ENCODE measurements at regions not wholly inside any gene's neighbourhood (a gene's known extent, or its start where the extent isn't known, plus 50 kb on each side); places are given as distances from the start of the nearest gene placed in this dataset.

DNA sequence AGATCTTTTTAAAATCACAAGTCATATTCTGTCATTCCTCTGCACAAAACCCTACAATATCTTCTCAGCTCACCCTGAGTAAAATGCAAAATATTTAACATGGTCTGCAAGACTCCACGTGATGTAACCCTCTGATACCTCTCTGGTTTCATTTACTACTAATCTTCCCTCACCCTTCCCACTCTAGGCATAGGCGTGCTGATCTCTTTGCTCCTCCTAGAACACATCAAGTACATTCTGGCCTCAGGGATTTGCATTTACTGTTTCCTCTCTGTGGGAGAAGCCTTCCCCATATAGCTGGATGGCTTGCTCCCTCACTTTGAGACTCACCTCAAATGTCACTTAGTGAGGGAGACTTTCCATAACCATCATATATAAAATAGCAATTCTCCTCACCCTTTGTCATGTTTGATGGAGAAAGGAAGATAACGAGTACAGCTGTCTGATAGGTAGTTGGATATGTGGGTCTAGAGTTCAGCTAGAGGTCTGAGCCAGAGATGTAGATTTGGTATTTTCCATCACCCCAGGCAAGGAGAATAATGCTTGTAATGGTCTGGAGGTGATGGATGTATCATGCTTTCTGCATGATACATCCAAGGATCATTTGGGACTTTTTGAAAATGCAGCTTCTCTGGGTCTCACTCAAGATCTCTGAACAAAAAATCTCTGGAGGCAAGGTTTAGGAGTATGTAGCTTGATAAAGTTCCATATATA lies 123.9 kb upstream of the VAMP7 start:
- no peak for ATAC-seq
- intact Hi-C loops (cut with DNase I): no loop called here

DNA sequence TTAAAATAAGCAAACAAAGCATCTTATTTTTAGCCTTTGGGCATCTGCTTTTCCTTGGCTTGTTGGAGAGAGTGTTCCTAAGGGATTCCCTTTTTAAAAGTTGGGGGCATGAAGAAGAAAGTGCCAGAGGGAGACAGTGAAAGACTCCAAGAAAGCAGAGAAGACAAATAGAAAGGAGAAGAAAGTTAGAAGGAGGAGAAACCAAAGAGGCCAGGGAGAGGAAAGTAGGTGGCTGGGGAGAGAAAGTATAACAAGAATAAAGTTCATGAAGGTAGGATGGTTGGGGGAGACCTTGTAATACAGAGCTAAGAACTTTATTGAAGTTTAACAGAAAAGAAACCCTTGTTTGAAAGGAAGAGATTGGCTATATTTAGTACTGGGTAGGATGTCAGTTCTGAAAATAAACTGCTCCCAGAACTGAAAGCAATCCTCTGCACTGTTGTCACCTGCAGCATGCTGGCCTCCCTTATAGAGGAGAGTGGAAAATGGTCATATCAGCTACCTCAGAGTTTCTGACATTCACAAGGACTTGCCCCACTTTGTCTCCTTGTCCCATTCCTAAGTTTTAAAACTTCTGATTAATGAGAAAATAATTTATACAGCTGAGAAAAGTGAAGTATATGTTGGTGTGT lies 125.3 kb upstream of the VAMP7 start:
- TF ChIP-seq, protein P1, sequence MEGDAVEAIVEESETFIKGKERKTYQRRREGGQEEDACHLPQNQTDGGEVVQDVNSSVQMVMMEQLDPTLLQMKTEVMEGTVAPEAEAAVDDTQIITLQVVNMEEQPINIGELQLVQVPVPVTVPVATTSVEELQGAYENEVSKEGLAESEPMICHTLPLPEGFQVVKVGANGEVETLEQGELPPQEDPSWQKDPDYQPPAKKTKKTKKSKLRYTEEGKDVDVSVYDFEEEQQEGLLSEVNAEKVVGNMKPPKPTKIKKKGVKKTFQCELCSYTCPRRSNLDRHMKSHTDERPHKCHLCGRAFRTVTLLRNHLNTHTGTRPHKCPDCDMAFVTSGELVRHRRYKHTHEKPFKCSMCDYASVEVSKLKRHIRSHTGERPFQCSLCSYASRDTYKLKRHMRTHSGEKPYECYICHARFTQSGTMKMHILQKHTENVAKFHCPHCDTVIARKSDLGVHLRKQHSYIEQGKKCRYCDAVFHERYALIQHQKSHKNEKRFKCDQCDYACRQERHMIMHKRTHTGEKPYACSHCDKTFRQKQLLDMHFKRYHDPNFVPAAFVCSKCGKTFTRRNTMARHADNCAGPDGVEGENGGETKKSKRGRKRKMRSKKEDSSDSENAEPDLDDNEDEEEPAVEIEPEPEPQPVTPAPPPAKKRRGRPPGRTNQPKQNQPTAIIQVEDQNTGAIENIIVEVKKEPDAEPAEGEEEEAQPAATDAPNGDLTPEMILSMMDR (IDR thresholded peaks at IDR 0.05): no peak
- DNase-seq (no peak), ATAC-seq (no peak)
- Histone ChIP-seq H3K9me3 (no peaks in the 10 kb centered on the region), H3K4me1 (no peaks in the 10 kb centered on the region), H3K4me3 (no peak overlapping the region), H3K27me3 (no peaks in the 10 kb centered on the region), H3K36me3 (no peaks in the 10 kb centered on the region), H3K27ac (no peak overlapping the region)
- intact Hi-C loops (cut with DNase I): no loop called here

More for the DNA sequence above, 123.9 kb upstream of the VAMP7 start:
- Histone ChIP-seq H3K27ac (no peak overlapping the region), H3K36me3 (no peaks in the 10 kb centered on the region), H3K9me3 (peaks cover 0 to 5% of the 10 kb centered on the region in 2 donors), H3K4me1 (no peaks in the 10 kb centered on the region), H3K4me3 (no peak overlapping the region), H3K27me3 (no peaks in the 10 kb centered on the region)
- DNase-seq: no peak
- TF ChIP-seq, protein P1 (IDR thresholded peaks at IDR 0.05): no peak

DNA sequence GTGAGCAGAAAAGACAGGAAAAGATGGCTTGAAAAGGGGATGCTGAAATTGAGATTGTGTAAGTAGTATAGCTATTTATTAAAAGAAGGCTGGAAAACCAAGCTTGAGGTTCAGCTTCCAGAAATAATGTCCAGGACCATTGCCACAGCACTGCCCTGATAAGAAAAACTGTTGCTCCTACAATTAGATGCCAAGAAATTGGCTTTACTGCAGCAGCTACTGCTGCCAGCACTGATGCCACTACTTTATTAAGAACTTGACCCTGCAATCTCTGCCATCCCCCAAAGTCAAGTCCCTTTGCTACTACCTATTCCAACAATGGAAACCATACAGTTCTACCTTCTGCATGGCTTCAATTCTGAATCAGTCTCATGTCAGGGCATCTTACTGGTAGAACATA lies 130.0 kb upstream of the VAMP7 start:
- TF ChIP-seq, protein P1 (IDR thresholded peaks at IDR 0.05): no peak
- no peak overlapping the region for H3K4me3 ChIP-seq
- DNase-seq (no peak), ATAC-seq (no peak)
- intact Hi-C loops (cut with DNase I): no loop called here
- H3K9me3 ChIP-seq: no peaks in the 10 kb centered on the region
- no peaks in the 10 kb centered on the region for H3K27me3 ChIP-seq
- no peaks in the 10 kb centered on the region for H3K4me1 ChIP-seq
- H3K27ac ChIP-seq: no peak overlapping the region
- no peaks in the 10 kb centered on the region for H3K36me3 ChIP-seq

DNA sequence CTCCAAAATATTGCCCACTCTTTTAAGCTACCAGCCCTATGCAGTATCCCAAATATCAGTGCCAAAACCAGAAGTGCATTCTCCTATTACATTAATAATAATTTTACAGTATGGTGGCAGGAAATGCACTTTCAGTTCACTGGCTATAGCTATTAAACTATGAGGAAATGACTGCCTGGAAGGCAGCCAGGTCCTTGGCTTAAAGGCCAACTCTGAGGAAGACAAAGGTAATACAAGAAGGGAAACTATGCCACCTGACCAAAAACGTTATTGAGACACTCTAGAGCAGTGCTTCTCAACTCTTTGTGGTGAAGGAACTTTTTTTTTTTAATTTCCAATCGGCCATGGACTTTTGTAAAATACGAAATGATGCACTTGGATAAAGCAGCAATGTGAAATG lies 133.6 kb upstream of the VAMP7 start:
- H3K9me3 ChIP-seq: no peaks in the 10 kb centered on the region
- no peak overlapping the region for H3K4me3 ChIP-seq
- TF ChIP-seq, protein P1 (IDR thresholded peaks at IDR 0.05): no peak
- ATAC-seq: peak; percentile 63
- no peaks in the 10 kb centered on the region for H3K4me1 ChIP-seq
- no peak overlapping the region for H3K27ac ChIP-seq
- no peaks in the 10 kb centered on the region for H3K27me3 ChIP-seq
- DNase-seq: peak in 2 of 4 donors; percentile 40 to 45
- no peaks in the 10 kb centered on the region for H3K36me3 ChIP-seq
- intact Hi-C loops (cut with DNase I): no loop called here

DNA sequence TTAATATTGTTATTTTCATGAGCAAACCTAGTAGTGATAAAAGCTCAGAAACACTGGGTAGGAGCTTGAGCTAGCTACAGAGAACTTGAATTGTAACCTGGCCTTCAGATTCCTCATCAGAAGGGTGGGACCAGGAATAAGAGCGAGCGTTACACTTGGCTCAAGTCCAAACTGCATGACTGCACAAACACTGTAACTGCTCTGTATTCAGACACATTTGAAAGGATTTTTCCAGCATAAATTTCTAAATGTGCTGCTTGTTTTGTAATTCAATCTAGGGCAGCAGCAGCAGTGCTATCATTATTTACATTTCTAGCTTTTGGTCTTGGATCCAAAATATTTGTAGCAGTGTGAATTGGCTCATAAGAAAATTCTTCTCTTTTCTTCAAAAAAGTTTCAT lies 133.0 kb upstream of the TMLHE start:
- TF ChIP-seq, protein P1 (IDR thresholded peaks at IDR 0.05): no peak
- Histone ChIP-seq H3K27me3 (no peaks in the 10 kb centered on the region), H3K9me3 (peaks cover 0 to under 1% of the 10 kb centered on the region in 2 donors), H3K27ac (no peak overlapping the region), H3K4me3 (no peak overlapping the region), H3K4me1 (no peaks in the 10 kb centered on the region), H3K36me3 (no peaks in the 10 kb centered on the region)
- DNase-seq (peak in 2 of 4 donors; percentile 5 to 49), ATAC-seq (peak; percentile 47)
- intact Hi-C loops (cut with DNase I): no loop called here

Measured in left lung (tissue), 4 donors.